HG03558 (cell line): ENCODE measurements at regions not wholly inside any gene's neighbourhood (a gene's known extent, or its start where the extent isn't known, plus 50 kb on each side); places are given as distances from the start of the nearest gene placed in this dataset.
"Not testable (repeated sequence)": the region's sequence is repeated elsewhere in the genome, so short reads cannot be mapped to it uniquely, and the experiment has no call there.

Experiments
- ATAC-seq: cut with Tn5 transposase; IDR thresholded peaks from one replicate; pipeline ENCODE4 v1.9.1; 2021; ENCODE audit warnings: moderate number of reproducible peaks; ENCODE audit not compliant: unreplicated experiment; ENCODE audit errors: extremely low read depth

GRCh38 chr6:9101920-9102319, 666.6 kb upstream of the SLC35B3 start:
- ATAC-seq = no peak

GRCh38 chr6:9100869-9101580, 665.7 kb upstream of the SLC35B3 start:
- ATAC-seq = no peak

GRCh38 chr6:9095729-9096128, 660.4 kb upstream of the SLC35B3 start:
- no peak for ATAC-seq

- ATAC-seq = no peak
Observed at GRCh38 chr6:9095137-9095536, 659.8 kb upstream of the SLC35B3 start.

- ATAC-seq = no peak
Observed at GRCh38 chr6:9089724-9090123, 654.4 kb upstream of the SLC35B3 start.

GRCh38 chr6:9087470-9087869, 652.1 kb upstream of the SLC35B3 start:
- ATAC-seq = no peak

- no peak for ATAC-seq
Observed at GRCh38 chr6:9086331-9086730, 651.0 kb upstream of the SLC35B3 start.

GRCh38 chr6:9085709-9086070, 650.3 kb upstream of the SLC35B3 start:
- ATAC-seq = no peak

- ATAC-seq = no peak
Observed at GRCh38 chr6:9085054-9085708, 649.8 kb upstream of the SLC35B3 start.

GRCh38 chr6:9083108-9083507, 647.8 kb upstream of the SLC35B3 start:
- ATAC-seq = no peak

- ATAC-seq = no peak
Observed at GRCh38 chr6:9066726-9067125, 631.4 kb upstream of the SLC35B3 start.

GRCh38 chr6:9064156-9064555, 628.8 kb upstream of the SLC35B3 start:
- no peak for ATAC-seq

GRCh38 chr6:9062596-9062995, 627.3 kb upstream of the SLC35B3 start:
- ATAC-seq = no peak

GRCh38 chr6:9057937-9058336, 622.6 kb upstream of the SLC35B3 start:
- no peak for ATAC-seq

GRCh38 chr6:9056556-9056955, 621.2 kb upstream of the SLC35B3 start:
- ATAC-seq = no peak

GRCh38 chr6:9044426-9044825, 609.1 kb upstream of the SLC35B3 start:
- no peak for ATAC-seq

GRCh38 chr6:9040718-9041117, 605.4 kb upstream of the SLC35B3 start:
- no peak for ATAC-seq

GRCh38 chr6:9039258-9039657, 603.9 kb upstream of the SLC35B3 start:
- no peak for ATAC-seq

- no peak for ATAC-seq
Observed at GRCh38 chr6:9028086-9028485, 592.7 kb upstream of the SLC35B3 start.

- ATAC-seq = no peak
Observed at GRCh38 chr6:9025796-9026394, 590.5 kb upstream of the SLC35B3 start.

- no peak for ATAC-seq
Observed at GRCh38 chr6:9025228-9025627, 589.9 kb upstream of the SLC35B3 start.

GRCh38 chr6:9024246-9024645, 588.9 kb upstream of the SLC35B3 start:
- ATAC-seq = not testable (repeated sequence)
